Mesothelial cell of epicardium (in vitro differentiated cells): ENCODE measurements at regions not wholly inside any gene's neighbourhood (a gene's known extent, or its start where the extent isn't known, plus 50 kb on each side); places are given as distances from the start of the nearest gene placed in this dataset.

Experiments
- DNase-seq, 2 experiments: peaks; one replicate each; pipeline ENCODE4 v3.0.0; 2021; ENCODE audit warnings: low spot score in 2 of 2; ENCODE audit not compliant: unreplicated experiment in 2 of 2
- H3K27ac Mint-ChIP-seq: 2 replicates; pipeline ENCODE4 v1.8.0; 2021; ENCODE audit warnings: mixed read lengths
- H3K27me3 Mint-ChIP-seq: 2 replicates; pipeline ENCODE4 v1.8.0; 2021; ENCODE audit warnings: low read depth, mixed read lengths
- H3K36me3 Mint-ChIP-seq: 2 replicates; pipeline ENCODE4 v1.8.0; 2021; ENCODE audit warnings: mixed read lengths
- H3K4me1 Mint-ChIP-seq: 2 replicates; pipeline ENCODE4 v1.8.0; 2021; ENCODE audit warnings: mixed read lengths
- H3K4me3 Mint-ChIP-seq: 2 replicates; pipeline ENCODE4 v1.8.0; 2021; ENCODE audit warnings: mild to moderate bottlenecking, moderate library complexity, mixed read lengths
- H3K9me3 Mint-ChIP-seq: 2 replicates; pipeline ENCODE4 v1.8.0; 2021; ENCODE audit warnings: mixed read lengths
- TF ChIP-seq, protein P1 (sequence below): fragments of 200-600 bp; sonication (generic); IDR thresholded peaks from one replicate; pipeline ENCODE4 v1.5.0; 2021; ENCODE audit warnings: antibody characterized with exemption; ENCODE audit not compliant: unreplicated experiment

DNA sequence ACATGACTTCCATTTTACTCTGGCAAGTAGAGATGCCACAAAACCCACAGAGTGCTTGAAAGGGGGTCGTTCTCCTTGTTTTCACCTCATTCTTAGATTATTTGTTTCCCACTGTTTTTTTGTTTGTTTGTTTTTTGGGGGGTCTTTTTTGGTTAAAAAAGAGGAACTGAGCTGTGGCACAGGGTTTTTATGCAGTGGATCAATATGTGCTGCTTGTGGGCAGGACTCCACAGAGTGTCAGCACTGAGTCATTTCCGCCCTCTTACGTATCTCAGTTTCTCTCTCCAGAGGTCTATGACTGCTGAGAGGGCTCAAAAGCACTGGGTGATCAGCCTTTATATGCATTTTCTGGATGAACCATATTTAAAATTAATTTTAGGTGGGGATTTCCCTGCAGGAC lies 268.1 kb upstream of the GRID2 start:
- TF ChIP-seq, protein P1, sequence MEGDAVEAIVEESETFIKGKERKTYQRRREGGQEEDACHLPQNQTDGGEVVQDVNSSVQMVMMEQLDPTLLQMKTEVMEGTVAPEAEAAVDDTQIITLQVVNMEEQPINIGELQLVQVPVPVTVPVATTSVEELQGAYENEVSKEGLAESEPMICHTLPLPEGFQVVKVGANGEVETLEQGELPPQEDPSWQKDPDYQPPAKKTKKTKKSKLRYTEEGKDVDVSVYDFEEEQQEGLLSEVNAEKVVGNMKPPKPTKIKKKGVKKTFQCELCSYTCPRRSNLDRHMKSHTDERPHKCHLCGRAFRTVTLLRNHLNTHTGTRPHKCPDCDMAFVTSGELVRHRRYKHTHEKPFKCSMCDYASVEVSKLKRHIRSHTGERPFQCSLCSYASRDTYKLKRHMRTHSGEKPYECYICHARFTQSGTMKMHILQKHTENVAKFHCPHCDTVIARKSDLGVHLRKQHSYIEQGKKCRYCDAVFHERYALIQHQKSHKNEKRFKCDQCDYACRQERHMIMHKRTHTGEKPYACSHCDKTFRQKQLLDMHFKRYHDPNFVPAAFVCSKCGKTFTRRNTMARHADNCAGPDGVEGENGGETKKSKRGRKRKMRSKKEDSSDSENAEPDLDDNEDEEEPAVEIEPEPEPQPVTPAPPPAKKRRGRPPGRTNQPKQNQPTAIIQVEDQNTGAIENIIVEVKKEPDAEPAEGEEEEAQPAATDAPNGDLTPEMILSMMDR: no peak
- Mint-ChIP-seq H3K4me3 (no peak overlapping the region), H3K4me1 (no peaks in the 10 kb centered on the region), H3K27ac (no peak overlapping the region), H3K36me3 (no peaks in the 10 kb centered on the region), H3K9me3 (peaks cover 24% of the 10 kb centered on the region), H3K27me3 (no peaks in the 10 kb centered on the region)
- no peak for DNase-seq

DNA sequence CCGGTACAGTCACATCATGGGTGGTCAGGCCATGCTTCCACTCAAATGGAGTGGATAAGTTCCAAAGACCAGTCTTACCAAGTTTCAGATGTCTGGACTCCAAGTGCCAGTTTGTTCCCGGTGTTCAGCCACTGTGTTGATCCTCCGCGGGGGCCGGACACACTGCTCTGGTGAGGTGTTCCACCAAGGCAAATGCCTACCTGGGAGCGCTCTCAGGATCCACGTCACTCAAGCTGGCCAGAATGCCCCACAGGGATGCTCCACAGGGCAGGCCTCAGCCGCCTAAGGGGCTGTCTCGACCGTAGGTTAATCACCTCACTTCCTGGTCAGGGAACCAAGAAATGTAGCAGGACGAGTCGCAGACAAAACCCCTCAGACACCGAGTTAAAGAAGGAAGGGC lies 258.0 kb upstream of the GRID2 start:
- no peaks in the 10 kb centered on the region for H3K36me3 Mint-ChIP-seq
- peaks cover 4% of the 10 kb centered on the region for H3K4me1 Mint-ChIP-seq
- TF ChIP-seq, protein P1: no peak
- no peak overlapping the region for H3K27ac Mint-ChIP-seq
- no peak for DNase-seq
- H3K4me3 Mint-ChIP-seq: no peak overlapping the region
- no peaks in the 10 kb centered on the region for H3K27me3 Mint-ChIP-seq
- no peaks in the 10 kb centered on the region for H3K9me3 Mint-ChIP-seq

DNA sequence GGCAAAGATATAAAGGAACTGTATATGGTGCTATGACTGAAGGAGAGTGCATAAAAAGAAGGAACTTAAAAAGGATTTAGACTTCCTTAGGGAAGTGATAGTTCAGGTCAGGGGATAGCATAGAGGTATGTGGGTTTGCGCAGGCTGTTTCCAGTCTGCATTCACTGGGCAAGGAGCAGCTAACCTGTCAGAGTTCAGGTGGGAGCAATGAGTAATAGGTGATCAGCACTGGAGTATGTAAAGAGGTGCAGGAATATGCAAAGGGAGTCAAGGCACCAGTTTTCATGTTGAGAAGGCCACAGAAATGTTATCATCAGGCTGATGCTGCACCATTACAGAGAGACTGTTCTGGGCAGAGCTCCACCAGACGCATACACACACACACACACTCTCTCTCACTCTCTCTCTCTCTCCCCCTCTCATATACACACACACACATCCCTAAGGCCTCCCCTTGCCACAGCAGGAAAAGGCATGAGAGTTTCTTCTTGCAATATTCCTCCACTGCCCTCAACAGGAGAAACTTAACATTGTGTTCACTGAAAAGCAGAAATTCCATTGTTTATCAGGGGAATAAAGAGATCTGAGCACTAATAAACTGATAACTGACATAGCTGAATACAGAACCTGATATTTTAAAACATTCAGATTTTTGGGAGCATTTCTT lies 256.4 kb upstream of the GRID2 start:
- peak overlapping the region; percentile 8 for H3K27ac Mint-ChIP-seq

DNA sequence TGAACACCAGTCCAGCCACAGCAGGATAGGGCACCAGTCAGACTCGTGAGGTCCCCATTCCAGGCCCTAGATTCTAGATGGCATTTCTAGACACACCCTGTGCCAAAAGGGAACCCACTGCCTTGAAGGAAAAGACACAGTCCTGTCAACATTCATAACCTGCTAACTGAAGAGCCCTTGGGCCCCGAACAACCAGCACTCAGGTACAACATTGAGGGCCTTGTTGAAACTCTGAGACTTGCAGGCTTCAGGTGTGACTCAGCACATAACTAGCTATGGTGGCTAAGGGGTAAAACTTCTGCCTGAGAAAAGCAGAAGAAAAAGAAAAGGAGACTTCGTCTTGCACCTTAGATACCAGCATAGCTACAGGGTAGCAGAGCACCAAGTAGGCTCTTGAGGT lies 252.9 kb upstream of the GRID2 start:
- Mint-ChIP-seq H3K27me3 (no peaks in the 10 kb centered on the region), H3K27ac (no peak overlapping the region), H3K4me3 (no peak overlapping the region), H3K9me3 (peaks cover 37% of the 10 kb centered on the region), H3K4me1 (peaks cover 4% of the 10 kb centered on the region), H3K36me3 (peaks cover 4% of the 10 kb centered on the region)
- TF ChIP-seq, protein P1: no peak
- DNase-seq: no peak

More for the DNA sequence above, 256.4 kb upstream of the GRID2 start:
- peaks cover 7% of the 10 kb centered on the region for H3K9me3 Mint-ChIP-seq
- H3K36me3 Mint-ChIP-seq: peaks cover 4% of the 10 kb centered on the region
- H3K4me1 Mint-ChIP-seq: peaks cover 4% of the 10 kb centered on the region
- no peak for DNase-seq
- no peak overlapping the region for H3K4me3 Mint-ChIP-seq
- TF ChIP-seq, protein P1: no peak
- no peaks in the 10 kb centered on the region for H3K27me3 Mint-ChIP-seq

DNA sequence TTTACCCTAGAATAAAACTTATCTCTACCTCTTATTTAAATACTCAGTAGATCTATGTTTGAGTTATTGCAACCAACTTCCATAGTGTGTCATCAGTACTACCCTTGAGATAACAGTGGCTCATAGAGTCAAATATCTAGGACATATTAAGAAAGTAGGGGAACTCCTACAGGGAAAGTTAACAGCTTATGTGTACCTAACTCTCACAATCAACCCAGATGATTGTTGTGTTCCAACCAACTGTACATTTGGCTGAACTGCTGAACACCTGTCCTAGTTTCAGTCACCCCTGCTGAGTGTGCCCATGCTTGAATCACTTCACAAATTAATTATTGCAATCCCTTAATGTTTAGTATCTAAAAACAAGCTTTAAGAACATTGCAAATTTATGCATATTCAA lies 244.2 kb upstream of the GRID2 start:
- Mint-ChIP-seq H3K4me3 (no peak overlapping the region), H3K27ac (no peak overlapping the region), H3K27me3 (no peaks in the 10 kb centered on the region), H3K4me1 (no peaks in the 10 kb centered on the region), H3K9me3 (peaks cover 20% of the 10 kb centered on the region), H3K36me3 (no peaks in the 10 kb centered on the region)
- TF ChIP-seq, protein P1: no peak
- no peak for DNase-seq

DNA sequence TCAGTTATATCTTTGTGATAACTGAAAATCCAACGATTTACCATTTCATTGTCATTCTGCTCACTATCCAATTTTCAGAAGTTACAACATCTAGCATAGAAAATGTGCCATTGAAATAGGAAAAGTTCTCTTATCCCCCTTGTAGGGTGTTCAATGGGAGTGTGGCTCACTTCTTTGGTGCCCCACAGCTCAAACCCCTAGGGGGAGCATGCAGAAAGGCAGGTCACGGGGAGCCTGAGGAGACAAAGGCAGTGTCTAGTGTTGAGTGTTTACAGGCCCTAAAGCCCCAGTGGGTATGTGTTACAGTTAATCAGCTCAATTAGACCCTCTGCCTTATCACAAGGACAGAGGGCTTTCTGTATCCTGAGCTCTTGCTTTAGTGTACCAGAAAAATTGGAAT lies 243.4 kb upstream of the GRID2 start:
- TF ChIP-seq, protein P1: no peak

More for the DNA sequence above, 243.4 kb upstream of the GRID2 start:
- no peak overlapping the region for H3K27ac Mint-ChIP-seq
- H3K4me3 Mint-ChIP-seq: no peak overlapping the region
- no peaks in the 10 kb centered on the region for H3K27me3 Mint-ChIP-seq
- no peak for DNase-seq
- H3K36me3 Mint-ChIP-seq: no peaks in the 10 kb centered on the region
- no peaks in the 10 kb centered on the region for H3K4me1 Mint-ChIP-seq
- H3K9me3 Mint-ChIP-seq: peaks cover 14% of the 10 kb centered on the region
